HepG2 (cell line): ENCODE measurements at regions not wholly inside any gene's neighbourhood (a gene's known extent, or its start where the extent isn't known, plus 50 kb on each side); places are given as distances from the start of the nearest gene placed in this dataset.

Experiments used
- BCL6 ChIP-seq: IDR thresholded peaks from 2 replicates; pipeline ENCODE4 v1.6.1; 2016; ENCODE audit warnings: missing genetic modification reagents, missing compliant biosample characterization
- BHLHE40 ChIP-seq: IDR thresholded peaks from 2 replicates; pipeline ENCODE4 v1.6.1; 2011; ENCODE audit warnings: low read length, improper control_type of control experiment
- ELF1 ChIP-seq: sonication (generic); formaldehyde crosslinking; IDR thresholded peaks from 2 replicates; pipeline ENCODE4 v1.4.0; 2020; ENCODE audit warnings: missing genetic modification reagents
- GATAD1 ChIP-seq: IDR thresholded peaks from 2 replicates; pipeline ENCODE4 v1.6.1; 2016; ENCODE audit warnings: missing genetic modification reagents, missing compliant biosample characterization
- GPN1 ChIP-seq: sonication (generic); formaldehyde crosslinking; IDR thresholded peaks from 2 replicates; pipeline ENCODE4 v1.5.1; 2020; ENCODE audit warnings: missing genetic modification reagents, borderline replicate concordance
- HNF1B ChIP-seq: sonication (generic); formaldehyde crosslinking; IDR thresholded peaks from 2 replicates; pipeline ENCODE4 v1.5.1; 2020; ENCODE audit warnings: mild to moderate bottlenecking, moderate library complexity, missing genetic modification reagents
- HOXA3 ChIP-seq: sonication (generic); formaldehyde crosslinking; IDR thresholded peaks from 2 replicates; pipeline ENCODE4 v1.5.0; 2020; ENCODE audit warnings: missing genetic modification reagents
- KDM5B ChIP-seq: sonication (generic); formaldehyde crosslinking; IDR thresholded peaks from 2 replicates; pipeline ENCODE4 v1.4.0; 2020; ENCODE audit warnings: missing genetic modification reagents, mild to moderate bottlenecking, borderline replicate concordance
- MED8 ChIP-seq: sonication (generic); formaldehyde crosslinking; IDR thresholded peaks from 2 replicates; pipeline ENCODE4 v1.8.1; 2023; ENCODE audit warnings: mild to moderate bottlenecking, missing genetic modification reagents; ENCODE audit not compliant: insufficient replicate concordance
- MEIS1 ChIP-seq: sonication (generic); formaldehyde crosslinking; IDR thresholded peaks from 2 replicates; pipeline ENCODE4 v1.9.0; 2021; ENCODE audit warnings: mild to moderate bottlenecking, missing genetic modification reagents, moderate library complexity, borderline replicate concordance
- NFATC3 ChIP-seq: sonication (generic); formaldehyde crosslinking; IDR thresholded peaks from 2 replicates; pipeline ENCODE4 v1.5.1; 2020; ENCODE audit warnings: mild to moderate bottlenecking, missing genetic modification reagents
- SMAD3 ChIP-seq: sonication (generic); formaldehyde crosslinking; IDR thresholded peaks from 2 replicates; pipeline ENCODE4 v1.4.0; 2020; ENCODE audit warnings: missing genetic modification reagents
- ZBED4 ChIP-seq: sonication (generic); formaldehyde crosslinking; IDR thresholded peaks from 2 replicates; pipeline ENCODE4 v1.4.0; 2020; ENCODE audit warnings: missing genetic modification reagents, borderline replicate concordance
- ZFAT ChIP-seq: sonication (generic); formaldehyde crosslinking; conservative IDR thresholded peaks from 2 replicates; pipeline ENCODE4 v1.8.1; 2023; ENCODE audit warnings: missing genetic modification reagents, inconsistent platforms
- ZMAT3 ChIP-seq: sonication (generic); formaldehyde crosslinking; conservative IDR thresholded peaks from 2 replicates; pipeline ENCODE4 v1.7.0; 2021; ENCODE audit warnings: missing genetic modification reagents
- ZMYM3 ChIP-seq: sonication (generic); formaldehyde crosslinking; IDR thresholded peaks from 2 replicates; pipeline ENCODE4 v1.5.1; 2020; ENCODE audit warnings: mild to moderate bottlenecking, missing genetic modification reagents
- ZNF224 ChIP-seq: sonication (generic); formaldehyde crosslinking; IDR thresholded peaks from 2 replicates; pipeline ENCODE4 v1.5.0; 2020; ENCODE audit warnings: mild to moderate bottlenecking, missing genetic modification reagents
- ZNF331 ChIP-seq: sonication (generic); formaldehyde crosslinking; IDR thresholded peaks from 2 replicates; pipeline ENCODE4 v1.4.0; 2020; ENCODE audit warnings: missing genetic modification reagents
- ZNF350 ChIP-seq: sonication (generic); formaldehyde crosslinking; IDR thresholded peaks from 2 replicates; pipeline ENCODE4 v1.4.0; 2020; ENCODE audit warnings: mild to moderate bottlenecking, low read depth, missing genetic modification reagents, borderline replicate concordance
- ZNF567 ChIP-seq: sonication (generic); formaldehyde crosslinking; IDR thresholded peaks from 2 replicates; pipeline ENCODE4 v1.8.1; 2023; ENCODE audit warnings: mild to moderate bottlenecking, missing genetic modification reagents, borderline replicate concordance
- ZNF644 ChIP-seq: IDR thresholded peaks from 2 replicates; pipeline ENCODE4 v1.6.1; 2016; ENCODE audit warnings: low read depth
- ZNF691 ChIP-seq: sonication (generic); formaldehyde crosslinking; IDR thresholded peaks from 2 replicates; pipeline ENCODE4 v1.4.0; 2020; ENCODE audit warnings: missing genetic modification reagents, low read depth, mild to moderate bottlenecking, borderline replicate concordance
- ZNF713 ChIP-seq: sonication (generic); formaldehyde crosslinking; IDR thresholded peaks from 2 replicates; pipeline ENCODE4 v1.4.0; 2020; ENCODE audit warnings: mild to moderate bottlenecking, missing genetic modification reagents
- ZNF761 ChIP-seq: sonication (generic); formaldehyde crosslinking; conservative IDR thresholded peaks from 2 replicates; pipeline ENCODE4 v1.4.0; 2020; ENCODE audit warnings: mild to moderate bottlenecking, missing genetic modification reagents
- ZNF768 ChIP-seq: sonication (generic); formaldehyde crosslinking; IDR thresholded peaks from 2 replicates; pipeline ENCODE4 v1.4.0; 2020; ENCODE audit warnings: missing genetic modification reagents

GRCh38 chr1:67500413-67500959 is 70.3 kb upstream of the SERBP1 start (continued):
- TF ChIP-seq ZNF768 (CRISPR knock-in tag) (peak; percentile 31; the same call in 1 of the 2 replicates), ZNF567 (CRISPR knock-in tag) (no peak), ZNF761 (CRISPR knock-in tag) (no peak), ZNF691 (peak; percentile 64; the same call in 1 of the 2 replicates), ZBED4 (CRISPR knock-in tag) (no peak), ZNF350 (CRISPR knock-in tag) (peak; percentile 46; the same call in 1 of the 2 replicates), ZNF224 (no peak), BCL6 (CRISPR knock-in tag) (peak; percentile 64), ZNF331 (CRISPR knock-in tag) (peak; percentile 70), SMAD3 (CRISPR knock-in tag) (peak; percentile 72; the same call in 1 of the 2 replicates), ELF1 (CRISPR knock-in tag) (0 out of 2 replicates have a peak, but pooled peaks have one; percentile 19), HNF1B (CRISPR knock-in tag) (peak; percentile 66), ZNF713 (CRISPR knock-in tag) (no peak), GATAD1 (CRISPR knock-in tag) (peak; percentile 61), NFATC3 (CRISPR knock-in tag) (no peak), ZFAT (CRISPR knock-in tag) (no peak), MED8 (CRISPR knock-in tag) (no peak), ZMYM3 (peak; percentile 55; the same call in 1 of the 2 replicates), ZMAT3 (CRISPR knock-in tag) (no peak), ZNF644 (0 out of 2 replicates have a peak, but pooled peaks have one; percentile 11), GPN1 (CRISPR knock-in tag) (no peak), MEIS1 (CRISPR knock-in tag) (no peak), KDM5B (CRISPR knock-in tag) (0 out of 2 replicates have a peak, but pooled peaks have one; percentile 36), BHLHE40 (peak; percentile 42), HOXA3 (peak; percentile 66; the same call in 1 of the 2 replicates)
